Right ventricle myocardium superior (tissue), 1 donor: ENCODE measurements at regions not wholly inside any gene's neighbourhood (a gene's known extent, or its start where the extent isn't known, plus 50 kb on each side); places are given as distances from the start of the nearest gene placed in this dataset.

Experiments used
- ATAC-seq: fragments of 200-7000 bp; cut with Tn5 transposase; one replicate; pipeline ENCODE4 v1.9.1; 2020; ENCODE audit warnings: mild to moderate bottlenecking; ENCODE audit not compliant: poor library complexity
- DNase-seq: peaks from one replicate; pipeline ENCODE4 v3.0.0-alpha.2; 2020
- intact Hi-C: fragments of 100-400 bp; cut with DNase I; formaldehyde crosslinking; loops from one replicate; pipeline ENCODE4 v1.11.2; 2022
- donor health status: DM: no; HTN: yes; CAD: no; lungs with severe emphysema.

- DNase-seq, result no peak
- intact Hi-C loops, result no loop called here
- ATAC-seq, result no peak
Observed at GRCh38 chr2:187155476-187155875, 292.6 kb downstream of the CALCRL start.

- intact Hi-C loops, result no loop called here
- DNase-seq (no peak), ATAC-seq (no peak)
Observed at GRCh38 chr2:187150670-187151069, 297.4 kb downstream of the CALCRL start.

- DNase-seq (no peak), ATAC-seq (no peak)
- intact Hi-C loops, result no loop called here
Observed at GRCh38 chr2:187148059-187148714, 299.2 kb upstream of the ZSWIM2 start.

- no peak for ATAC-seq
- DNase-seq, result no peak
- intact Hi-C loops, result no loop called here
Observed at GRCh38 chr2:187143537-187143936, 294.6 kb upstream of the ZSWIM2 start.

- DNase-seq (no peak), ATAC-seq (peak; percentile 66)
- intact Hi-C loops, result loop anchor here (10.0 kb wide), 1 partner anchor 315 kb away; no protein-coding TSS in a partner anchor
Observed at GRCh38 chr2:187139469-187139868, 290.5 kb upstream of the ZSWIM2 start.

GRCh38 chr2:187138265-187138664, 289.3 kb upstream of the ZSWIM2 start:
- ATAC-seq (peak; percentile 85), DNase-seq (peak; percentile 68)
- intact Hi-C loops, result loop anchor here (10.0 kb wide), 1 partner anchor 317 kb away; no protein-coding TSS in a partner anchor

GRCh38 chr2:187136646-187137045, 287.7 kb upstream of the ZSWIM2 start:
- intact Hi-C loops, result loop anchor here (10.0 kb wide), 1 partner anchor 318 kb away; no protein-coding TSS in a partner anchor
- DNase-seq (no peak), ATAC-seq (no peak)

- intact Hi-C loops, result loop anchor here (10.0 kb wide), 1 partner anchor 320 kb away; no protein-coding TSS in a partner anchor
- no peak for ATAC-seq
- no peak for DNase-seq
Observed at GRCh38 chr2:187134306-187134705, 285.3 kb upstream of the ZSWIM2 start.

- no peak for ATAC-seq
- intact Hi-C loops, result loop anchor here (10.0 kb wide), 1 partner anchor 325 kb away; no protein-coding TSS in a partner anchor
- DNase-seq, result no peak
Observed at GRCh38 chr2:187129868-187130267, 280.9 kb upstream of the ZSWIM2 start.

- no peak for ATAC-seq
- DNase-seq, result no peak
- intact Hi-C loops, result no loop called here
Observed at GRCh38 chr2:187129306-187129705, 280.3 kb upstream of the ZSWIM2 start.

- DNase-seq (no peak), ATAC-seq (no peak)
- intact Hi-C loops, result no loop called here
Observed at GRCh38 chr2:187126247-187127005, 277.5 kb upstream of the ZSWIM2 start.

GRCh38 chr2:187125318-187125717, 276.3 kb upstream of the ZSWIM2 start:
- DNase-seq (no peak), ATAC-seq (no peak)
- intact Hi-C loops, result no loop called here

GRCh38 chr2:187124529-187124928, 275.6 kb upstream of the ZSWIM2 start:
- ATAC-seq, result peak; percentile 71
- intact Hi-C loops, result no loop called here
- DNase-seq, result peak; percentile 30

GRCh38 chr2:187118331-187119099, 269.5 kb upstream of the ZSWIM2 start:
- intact Hi-C loops, result no loop called here
- no peak for ATAC-seq
- DNase-seq, result no peak

- ATAC-seq, result no peak
- no peak for DNase-seq
- intact Hi-C loops, result no loop called here
Observed at GRCh38 chr2:187117483-187117882, 268.5 kb upstream of the ZSWIM2 start.

- DNase-seq (no peak), ATAC-seq (no peak)
- intact Hi-C loops, result no loop called here
Observed at GRCh38 chr2:187115627-187116026, 266.7 kb upstream of the ZSWIM2 start.

- intact Hi-C loops, result no loop called here
- DNase-seq (no peak), ATAC-seq (no peak)
Observed at GRCh38 chr2:187107001-187107400, 258.0 kb upstream of the ZSWIM2 start.

GRCh38 chr2:187105218-187105617, 256.2 kb upstream of the ZSWIM2 start:
- ATAC-seq, result no peak
- DNase-seq, result no peak
- intact Hi-C loops, result no loop called here

- ATAC-seq (peak; percentile 87), DNase-seq (no peak)
- intact Hi-C loops, result no loop called here
Observed at GRCh38 chr2:187102381-187102780, 253.4 kb upstream of the ZSWIM2 start.
